KOPT-K1 (cell line): ENCODE measurements at regions not wholly inside any gene's neighbourhood (a gene's known extent, or its start where the extent isn't known, plus 50 kb on each side); places are given as distances from the start of the nearest gene placed in this dataset.

Experiments
- H3K27ac ChIP-seq: fragments of 200-600 bp; sonication (generic); 2 replicates; pipeline ENCODE4 v1.5.1; 2016; ENCODE audit warnings: antibody characterized with exemption, mild to moderate bottlenecking, low read depth, low read length; ENCODE audit not compliant: poor library complexity, severe bottlenecking
- H3K36me3 ChIP-seq: fragments of 200-600 bp; sonication (generic); 2 replicates; pipeline ENCODE4 v1.5.1; 2017; ENCODE audit warnings: antibody characterized with exemption, mild to moderate bottlenecking, low read length, moderate library complexity; ENCODE audit not compliant: insufficient read depth
- H3K9me3 ChIP-seq: fragments of 200-600 bp; sonication (generic); 2 replicates; pipeline ENCODE4 v1.5.1; 2017; ENCODE audit warnings: antibody characterized with exemption, low read length, mild to moderate bottlenecking; ENCODE audit not compliant: insufficient read depth, poor library complexity, severe bottlenecking

DNA sequence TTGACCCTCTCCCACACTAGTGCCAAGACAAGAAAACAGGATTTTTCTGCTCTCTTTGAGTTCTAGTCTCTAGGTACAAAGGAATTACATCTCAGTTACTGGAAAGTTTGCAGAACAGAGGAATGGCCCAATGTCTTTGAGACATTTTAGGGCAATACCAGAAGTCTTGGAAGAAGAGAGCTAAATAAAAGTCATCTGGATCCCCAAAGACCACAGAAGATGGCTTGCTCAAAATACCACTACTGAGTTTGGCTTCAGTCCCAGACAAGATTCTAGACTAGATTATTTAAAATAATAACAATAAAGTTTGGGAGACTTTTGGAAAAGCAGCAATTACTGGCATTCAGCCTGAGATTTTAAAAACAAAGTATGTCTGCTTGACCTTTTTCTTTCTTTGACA is 61.9 kb upstream of the HK2 start:
- Histone ChIP-seq H3K27ac (no peak overlapping the region), H3K36me3 (no peaks in the 10 kb centered on the region), H3K9me3 (no peaks in the 10 kb centered on the region)

- H3K27ac ChIP-seq: peak overlapping the region; percentile 56
- no peaks in the 10 kb centered on the region for H3K36me3 ChIP-seq
Measured at GRCh38 chr2:74777161-74777900, 56.6 kb upstream of the HK2 start.

DNA sequence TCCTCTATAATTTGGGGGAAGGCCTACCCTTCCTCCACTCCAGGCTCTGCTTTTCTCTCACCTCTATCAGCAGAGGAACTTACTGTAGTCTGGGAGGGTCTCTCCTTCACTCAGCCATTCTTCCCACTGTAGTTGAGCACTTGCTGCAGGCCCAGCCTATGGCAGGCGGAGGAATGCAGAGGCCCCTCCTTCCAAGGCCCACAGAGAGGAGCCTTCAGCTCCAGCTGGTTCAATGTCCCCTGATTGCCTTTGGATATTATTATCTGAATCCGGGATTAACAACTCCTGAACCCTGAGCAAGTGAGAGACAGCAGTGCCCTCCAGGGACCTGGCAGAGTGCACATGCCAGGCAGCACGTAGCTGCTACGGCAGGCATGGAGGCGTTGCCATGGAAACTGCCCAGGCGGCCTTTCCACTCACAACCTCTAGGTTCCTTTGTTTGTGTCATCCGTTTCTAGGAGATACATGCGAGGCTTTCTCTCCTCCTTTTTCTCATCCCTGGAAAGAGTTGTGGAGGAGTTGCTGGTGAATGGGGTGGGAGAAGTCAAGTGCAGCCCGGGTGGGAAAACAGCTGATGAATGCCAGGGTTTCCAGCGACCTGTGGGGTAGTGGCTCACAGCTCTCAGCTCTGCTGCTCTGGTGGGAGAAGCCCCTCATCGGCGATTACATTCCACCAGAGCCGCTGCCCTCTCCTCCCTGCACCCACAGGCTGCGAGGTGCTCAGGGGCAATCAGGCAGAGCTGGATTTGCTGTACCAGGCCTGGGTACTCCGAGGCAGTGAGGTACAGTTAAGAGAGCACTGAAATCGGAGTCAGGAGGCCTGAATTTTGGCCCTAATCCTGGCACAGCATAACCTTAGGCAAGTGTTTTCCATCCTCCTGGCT is 55.3 kb upstream of the HK2 start:
- Histone ChIP-seq H3K27ac (peak overlapping the region; percentile 56), H3K9me3 (no peaks in the 10 kb centered on the region), H3K36me3 (no peaks in the 10 kb centered on the region)

More at GRCh38 chr2:74777161-74777900, 56.6 kb upstream of the HK2 start:
- H3K9me3 ChIP-seq: no peaks in the 10 kb centered on the region

- Histone ChIP-seq H3K9me3 (no peaks in the 10 kb centered on the region), H3K27ac (no peak overlapping the region), H3K36me3 (no peaks in the 10 kb centered on the region)
Measured at GRCh38 chr2:74779265-74779558, 54.7 kb upstream of the HK2 start.

DNA sequence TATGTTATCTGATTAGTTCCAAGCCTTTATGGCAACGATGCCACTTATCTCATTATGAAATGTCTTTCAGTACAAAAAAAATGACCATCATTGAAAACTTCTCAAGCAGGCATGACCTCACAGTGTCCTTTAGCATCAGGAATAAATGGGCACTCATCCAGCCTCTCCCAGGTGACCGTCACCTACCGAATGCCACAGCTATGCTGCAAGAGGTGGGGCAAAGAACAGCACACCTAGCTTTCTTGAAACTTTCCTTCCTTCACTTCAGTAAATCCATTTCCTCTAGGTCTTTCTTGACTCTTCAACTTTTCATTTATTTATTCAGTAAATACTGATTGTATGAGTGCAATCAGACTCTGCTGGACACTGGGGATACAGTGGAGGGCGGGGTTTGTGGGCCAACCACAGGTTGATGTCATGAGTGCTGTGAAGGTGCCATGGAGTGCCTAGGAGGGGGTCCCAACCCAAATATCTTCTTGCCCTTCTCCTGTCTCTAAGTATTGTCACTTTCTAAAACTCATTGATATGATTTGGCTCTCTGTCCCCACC is 54.3 kb upstream of the HK2 start:
- Histone ChIP-seq H3K9me3 (no peaks in the 10 kb centered on the region), H3K36me3 (no peaks in the 10 kb centered on the region), H3K27ac (no peak overlapping the region)
